ENCODE measurements at regions not wholly inside any gene's neighbourhood (a gene's known extent, or its start where the extent isn't known, plus 50 kb on each side); places are given as distances from the start of the nearest gene placed in this dataset.
A peak's percentile ranks its signal among the peaks of the same experiment; 100 is the strongest.

- CTCF ChIA-PET, result no interaction called here
- H3K4me3 ChIP-seq (ENCODE audit: low read length), result no peak overlapping the region
- H3K9me3 Mint-ChIP-seq, result peaks cover 0 to 4% (median 0%) of the 10 kb centered on the region in 5 donors
Measured at GRCh38 chr16:86722970-86723369, 144.6 kb downstream of the FOXL1 start.

DNA sequence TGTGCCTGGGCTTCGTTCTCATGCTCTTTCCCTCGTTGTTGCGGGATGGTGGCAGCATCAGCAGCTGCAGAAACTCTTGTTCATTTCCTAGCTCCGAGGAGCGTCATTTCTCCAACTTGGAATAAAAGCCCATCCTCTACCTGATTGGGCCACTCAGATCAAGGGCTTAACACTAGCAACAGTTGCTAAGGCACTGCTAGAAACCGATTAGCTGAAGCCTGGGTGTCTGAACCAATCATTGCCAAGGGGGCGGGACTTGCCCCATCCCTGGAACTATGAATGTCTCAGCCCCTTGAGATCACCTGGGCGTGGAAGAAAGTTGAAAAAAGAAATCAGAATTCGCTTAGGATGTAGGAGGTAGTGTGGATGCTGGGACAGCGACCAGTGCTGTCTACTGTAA, 145.3 kb downstream of the FOXL1 start:
- no peaks in the 10 kb centered on the region for H3K4me1 Mint-ChIP-seq
- no peaks in the 10 kb centered on the region for H3K9me3 ChIP-seq (ENCODE audit: low read length)
- no peaks in the 10 kb centered on the region for H3K4me1 ChIP-seq (ENCODE audit: insufficient read depth, low read length)
- H3K27ac Mint-ChIP-seq, result no peak overlapping the region
- no peak overlapping the region for H3K27ac ChIP-seq (ENCODE audit: low read depth, low read length)
- DNase-seq, result no peak
- peaks cover 0 to 15% of the 10 kb centered on the region in 2 donors for H3K27me3 Mint-ChIP-seq
- POLR2A ChIA-PET, result no interaction called here
- H3K36me3 ChIP-seq (ENCODE audit: insufficient read depth, low read length), result no peaks in the 10 kb centered on the region
- no peaks in the 10 kb centered on the region for H3K27me3 ChIP-seq (ENCODE audit: insufficient read depth, low read length, poor library complexity, severe bottlenecking)
- no peak overlapping the region for H3K4me3 ChIP-seq (ENCODE audit: low read length)
- H3K9me3 Mint-ChIP-seq, result peaks cover 0 to 5% (median 0%) of the 10 kb centered on the region in 5 donors
- CTCF ChIA-PET, result no interaction called here
- H3K4me3 Mint-ChIP-seq, result no peak overlapping the region
- no peaks in the 10 kb centered on the region for H3K36me3 Mint-ChIP-seq

More at GRCh38 chr16:86722970-86723369, 144.6 kb downstream of the FOXL1 start:
- Mint-ChIP-seq H3K27me3 (peaks cover 1 to 14% of the 10 kb centered on the region in 2 donors), H3K4me1 (no peaks in the 10 kb centered on the region), H3K4me3 (no peak overlapping the region), H3K27ac (peak overlapping the region in 1 of 8 donors; percentile 47), H3K36me3 (no peaks in the 10 kb centered on the region)
- no peaks in the 10 kb centered on the region for H3K27me3 ChIP-seq (ENCODE audit: insufficient read depth, low read length, poor library complexity, severe bottlenecking)
- no peak overlapping the region for H3K27ac ChIP-seq (ENCODE audit: low read depth, low read length)
- POLR2A ChIA-PET, result no interaction called here
- H3K9me3 ChIP-seq (ENCODE audit: low read length), result no peaks in the 10 kb centered on the region
- no peaks in the 10 kb centered on the region for H3K36me3 ChIP-seq (ENCODE audit: insufficient read depth, low read length)
- no peaks in the 10 kb centered on the region for H3K4me1 ChIP-seq (ENCODE audit: insufficient read depth, low read length)
- DNase-seq, result no peak

GRCh38 chr16:86725401-86725800, 147.1 kb downstream of the FOXL1 start:
- peaks cover 0 to 5% (median 0%) of the 10 kb centered on the region in 5 donors for H3K9me3 Mint-ChIP-seq
- no peaks in the 10 kb centered on the region for H3K36me3 Mint-ChIP-seq
- no peak overlapping the region for H3K27ac Mint-ChIP-seq
- no peaks in the 10 kb centered on the region for H3K9me3 ChIP-seq (ENCODE audit: low read length)
- H3K27me3 Mint-ChIP-seq, result peaks cover 4 to 15% of the 10 kb centered on the region in 2 donors
- no peak overlapping the region for H3K4me3 Mint-ChIP-seq
- H3K36me3 ChIP-seq (ENCODE audit: insufficient read depth, low read length), result no peaks in the 10 kb centered on the region
- no peak overlapping the region for H3K4me3 ChIP-seq (ENCODE audit: low read length)
- H3K4me1 ChIP-seq (ENCODE audit: insufficient read depth, low read length), result no peaks in the 10 kb centered on the region
- DNase-seq, result no peak
- H3K27me3 ChIP-seq (ENCODE audit: insufficient read depth, low read length, poor library complexity, severe bottlenecking), result no peaks in the 10 kb centered on the region
- no peaks in the 10 kb centered on the region for H3K4me1 Mint-ChIP-seq
- POLR2A ChIA-PET, result no interaction called here
- CTCF ChIA-PET, result no interaction called here
- H3K27ac ChIP-seq (ENCODE audit: low read depth, low read length), result no peak overlapping the region

DNA sequence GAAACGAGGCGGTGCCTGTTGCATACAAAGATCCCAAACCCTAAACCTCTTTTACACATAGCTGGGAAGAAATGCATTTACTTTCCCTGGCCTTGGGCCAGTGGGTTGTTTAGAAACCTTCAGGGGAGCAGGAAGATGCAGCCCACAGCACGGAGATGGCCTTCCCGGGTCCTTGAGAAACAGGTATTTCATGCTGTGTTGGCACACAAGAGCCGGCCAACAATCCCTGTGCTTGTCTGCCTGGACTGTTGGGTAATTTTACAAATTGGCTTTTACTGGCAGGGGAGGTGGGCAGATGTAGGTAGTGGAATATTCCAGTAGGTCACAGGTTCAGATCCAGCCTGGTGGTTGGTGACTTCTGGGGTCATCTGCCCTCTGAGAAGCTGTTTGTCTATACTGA, 148.0 kb downstream of the FOXL1 start:
- Mint-ChIP-seq H3K4me3 (no peak overlapping the region), H3K4me1 (no peaks in the 10 kb centered on the region), H3K27me3 (peaks cover 5 to 20% of the 10 kb centered on the region in 2 donors), H3K27ac (no peak overlapping the region), H3K9me3 (peaks cover 0 to 5% (median 0%) of the 10 kb centered on the region in 5 donors), H3K36me3 (no peaks in the 10 kb centered on the region)
- Histone ChIP-seq H3K36me3 (ENCODE audit: insufficient read depth, low read length) (no peaks in the 10 kb centered on the region), H3K27me3 (ENCODE audit: insufficient read depth, low read length, poor library complexity, severe bottlenecking) (no peaks in the 10 kb centered on the region), H3K9me3 (ENCODE audit: low read length) (no peaks in the 10 kb centered on the region), H3K27ac (ENCODE audit: low read depth, low read length) (no peak overlapping the region), H3K4me3 (ENCODE audit: low read length) (no peak overlapping the region), H3K4me1 (ENCODE audit: insufficient read depth, low read length) (no peaks in the 10 kb centered on the region)
- DNase-seq, result no peak
- ChIA-PET CTCF (no interaction called here), POLR2A (no interaction called here)

DNA sequence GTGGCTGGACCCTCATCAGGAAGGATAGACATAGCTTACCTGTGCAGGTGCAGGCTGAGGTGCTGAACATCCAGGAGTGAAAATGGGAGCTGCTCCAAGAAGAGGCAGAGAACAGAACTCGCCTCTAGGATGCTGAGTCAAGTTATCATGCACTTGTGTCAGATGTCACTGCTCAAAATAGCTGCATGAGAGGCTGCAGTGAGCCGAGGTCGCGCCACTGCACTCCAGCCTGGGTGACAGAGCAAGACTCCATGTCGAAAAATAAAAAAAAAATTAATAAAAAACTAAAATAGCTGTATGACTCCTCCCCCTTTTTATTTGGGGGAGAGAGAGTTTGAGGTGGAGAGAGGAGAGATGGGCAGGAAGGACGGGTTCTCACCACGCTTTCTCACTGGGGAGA, 148.8 kb downstream of the FOXL1 start:
- DNase-seq, result no peak
- Histone ChIP-seq H3K27me3 (ENCODE audit: insufficient read depth, low read length, poor library complexity, severe bottlenecking) (no peaks in the 10 kb centered on the region), H3K27ac (ENCODE audit: low read depth, low read length) (no peak overlapping the region), H3K4me3 (ENCODE audit: low read length) (no peak overlapping the region), H3K9me3 (ENCODE audit: low read length) (no peaks in the 10 kb centered on the region), H3K36me3 (ENCODE audit: insufficient read depth, low read length) (no peaks in the 10 kb centered on the region), H3K4me1 (ENCODE audit: insufficient read depth, low read length) (no peaks in the 10 kb centered on the region)
- H3K27ac Mint-ChIP-seq, result no peak overlapping the region
- peaks cover 5 to 27% of the 10 kb centered on the region in 2 donors for H3K27me3 Mint-ChIP-seq
- CTCF ChIA-PET, result no interaction called here
- H3K9me3 Mint-ChIP-seq, result peaks cover 0 to 5% (median 0%) of the 10 kb centered on the region in 5 donors
- POLR2A ChIA-PET, result no interaction called here
- H3K4me1 Mint-ChIP-seq, result no peaks in the 10 kb centered on the region
- no peak overlapping the region for H3K4me3 Mint-ChIP-seq
- H3K36me3 Mint-ChIP-seq, result no peaks in the 10 kb centered on the region

DNA sequence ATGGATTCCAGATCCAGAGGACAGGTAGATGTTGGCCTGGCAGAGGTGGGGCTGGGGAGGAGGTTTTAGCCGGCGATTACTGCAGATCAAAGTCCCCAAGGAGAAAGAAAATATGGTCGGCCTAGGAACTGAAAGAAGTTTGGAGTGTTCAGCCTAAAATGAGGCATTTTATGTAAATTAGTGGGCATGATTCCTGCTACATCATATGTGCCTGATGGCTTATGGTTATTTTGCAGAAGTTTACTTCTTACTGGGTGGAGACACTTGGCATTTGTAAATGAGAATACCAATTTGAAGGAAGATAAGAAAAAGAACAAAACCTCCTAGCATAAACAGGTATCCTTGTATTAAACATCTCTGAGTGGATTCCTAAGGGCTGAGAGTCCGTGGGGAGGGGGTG, 149.3 kb downstream of the FOXL1 start:
- ChIA-PET CTCF (no interaction called here), POLR2A (no interaction called here)
- Mint-ChIP-seq H3K4me3 (no peak overlapping the region), H3K9me3 (peaks cover 0 to 5% (median 0%) of the 10 kb centered on the region in 5 donors), H3K27me3 (peaks cover 5 to 32% of the 10 kb centered on the region in 2 donors), H3K27ac (no peak overlapping the region), H3K4me1 (no peaks in the 10 kb centered on the region), H3K36me3 (no peaks in the 10 kb centered on the region)
- Histone ChIP-seq H3K9me3 (ENCODE audit: low read length) (no peaks in the 10 kb centered on the region), H3K36me3 (ENCODE audit: insufficient read depth, low read length) (no peaks in the 10 kb centered on the region), H3K27ac (ENCODE audit: low read depth, low read length) (no peak overlapping the region), H3K27me3 (ENCODE audit: insufficient read depth, low read length, poor library complexity, severe bottlenecking) (no peaks in the 10 kb centered on the region), H3K4me1 (ENCODE audit: insufficient read depth, low read length) (no peaks in the 10 kb centered on the region), H3K4me3 (ENCODE audit: low read length) (no peak overlapping the region)
- no peak for DNase-seq

- ChIA-PET POLR2A (no interaction called here), CTCF (no interaction called here)
- H3K27ac Mint-ChIP-seq, result no peak overlapping the region
- no peaks in the 10 kb centered on the region for H3K4me1 ChIP-seq (ENCODE audit: insufficient read depth, low read length)
- H3K27ac ChIP-seq (ENCODE audit: low read depth, low read length), result no peak overlapping the region
- H3K27me3 ChIP-seq (ENCODE audit: insufficient read depth, low read length, poor library complexity, severe bottlenecking), result no peaks in the 10 kb centered on the region
- no peak for DNase-seq
- no peaks in the 10 kb centered on the region for H3K36me3 Mint-ChIP-seq
- H3K9me3 Mint-ChIP-seq, result peaks cover 0 to 3% (median 0%) of the 10 kb centered on the region in 5 donors
- no peaks in the 10 kb centered on the region for H3K36me3 ChIP-seq (ENCODE audit: insufficient read depth, low read length)
- no peaks in the 10 kb centered on the region for H3K9me3 ChIP-seq (ENCODE audit: low read length)
- H3K4me3 Mint-ChIP-seq, result no peak overlapping the region
- H3K27me3 Mint-ChIP-seq, result peaks cover 11 to 48% of the 10 kb centered on the region in 2 donors
- no peaks in the 10 kb centered on the region for H3K4me1 Mint-ChIP-seq
- H3K4me3 ChIP-seq (ENCODE audit: low read length), result no peak overlapping the region
Measured at GRCh38 chr16:86729686-86730085, 151.3 kb downstream of the FOXL1 start.

GRCh38 chr16:86730086-86730485, 151.7 kb downstream of the FOXL1 start:
- POLR2A ChIA-PET, result no interaction called here
- no peaks in the 10 kb centered on the region for H3K27me3 ChIP-seq (ENCODE audit: insufficient read depth, low read length, poor library complexity, severe bottlenecking)
- no peaks in the 10 kb centered on the region for H3K4me1 Mint-ChIP-seq

GRCh38 chr16:86730597-86730996, 152.2 kb downstream of the FOXL1 start:
- Histone ChIP-seq H3K27me3 (ENCODE audit: insufficient read depth, low read length, poor library complexity, severe bottlenecking) (no peaks in the 10 kb centered on the region), H3K4me1 (ENCODE audit: insufficient read depth, low read length) (no peaks in the 10 kb centered on the region), H3K4me3 (ENCODE audit: low read length) (no peak overlapping the region), H3K9me3 (ENCODE audit: low read length) (no peaks in the 10 kb centered on the region), H3K36me3 (ENCODE audit: insufficient read depth, low read length) (no peaks in the 10 kb centered on the region), H3K27ac (ENCODE audit: low read depth, low read length) (no peak overlapping the region)
- no peak for DNase-seq
- no peak overlapping the region for H3K27ac Mint-ChIP-seq
- H3K27me3 Mint-ChIP-seq, result peaks cover 14 to 46% of the 10 kb centered on the region in 2 donors
- no peaks in the 10 kb centered on the region for H3K4me1 Mint-ChIP-seq
- H3K4me3 Mint-ChIP-seq, result no peak overlapping the region
- CTCF ChIA-PET, result no interaction called here
- H3K9me3 Mint-ChIP-seq, result peaks cover 0 to 3% (median 0%) of the 10 kb centered on the region in 5 donors
- POLR2A ChIA-PET, result no interaction called here
- no peaks in the 10 kb centered on the region for H3K36me3 Mint-ChIP-seq

More at GRCh38 chr16:86730086-86730485, 151.7 kb downstream of the FOXL1 start:
- no peaks in the 10 kb centered on the region for H3K36me3 Mint-ChIP-seq
- no peak overlapping the region for H3K27ac ChIP-seq (ENCODE audit: low read depth, low read length)
- no peak overlapping the region for H3K27ac Mint-ChIP-seq
- H3K4me3 ChIP-seq (ENCODE audit: low read length), result no peak overlapping the region
- no peaks in the 10 kb centered on the region for H3K4me1 ChIP-seq (ENCODE audit: insufficient read depth, low read length)
- H3K36me3 ChIP-seq (ENCODE audit: insufficient read depth, low read length), result no peaks in the 10 kb centered on the region
- peaks cover 14 to 50% of the 10 kb centered on the region in 2 donors for H3K27me3 Mint-ChIP-seq
- H3K9me3 Mint-ChIP-seq, result peaks cover 0 to 3% (median 0%) of the 10 kb centered on the region in 5 donors
- DNase-seq, result no peak
- H3K9me3 ChIP-seq (ENCODE audit: low read length), result no peaks in the 10 kb centered on the region
- no peak overlapping the region for H3K4me3 Mint-ChIP-seq
- CTCF ChIA-PET, result no interaction called here
